WTC11 (cell line): ENCODE measurements at regions not wholly inside any gene's neighbourhood (a gene's known extent, or its start where the extent isn't known, plus 50 kb on each side); places are given as distances from the start of the nearest gene placed in this dataset.

Experiments used
- CTCF ChIP-seq: fragments of 200-600 bp; IDR thresholded peaks from 2 replicates; pipeline ENCODE4 v1.8.0; 2022; ENCODE audit warnings: antibody characterized with exemption
- MAX ChIP-seq: sonication (generic); formaldehyde crosslinking; IDR thresholded peaks from 2 replicates; pipeline ENCODE4 v1.8.0; 2022; ENCODE audit warnings: mild to moderate bottlenecking, missing genetic modification reagents
- MXD4 ChIP-seq: fragments of 250-450 bp; sonication (Bioruptor Pico); IDR thresholded peaks from 2 replicates; pipeline ENCODE4 v1.8.0; 2021; ENCODE audit warnings: mild to moderate bottlenecking, moderate library complexity, borderline replicate concordance
- NFYB ChIP-seq: sonication (generic); formaldehyde crosslinking; conservative IDR thresholded peaks from 2 replicates; pipeline ENCODE4 v1.8.0; 2022; ENCODE audit warnings: low read depth, missing genetic modification reagents
- NR1H2 ChIP-seq: sonication (generic); formaldehyde crosslinking; IDR thresholded peaks from 2 replicates; pipeline ENCODE4 v1.9.0; 2021; ENCODE audit warnings: mild to moderate bottlenecking, moderate library complexity, missing genetic modification reagents
- NR2C2 ChIP-seq: sonication (generic); formaldehyde crosslinking; IDR thresholded peaks from 2 replicates; pipeline ENCODE4 v1.8.0; 2022; ENCODE audit warnings: mild to moderate bottlenecking, missing genetic modification reagents
- TCF7 ChIP-seq: sonication (generic); formaldehyde crosslinking; IDR thresholded peaks from 2 replicates; pipeline ENCODE4 v1.8.0; 2022; ENCODE audit warnings: mild to moderate bottlenecking, low read depth, missing genetic modification reagents, moderate library complexity
- TEAD4 ChIP-seq: sonication (generic); formaldehyde crosslinking; IDR thresholded peaks from 2 replicates; pipeline ENCODE4 v1.8.0; 2022; ENCODE audit warnings: mild to moderate bottlenecking, missing genetic modification reagents
- ZNF423 ChIP-seq: fragments of 250-450 bp; sonication (Bioruptor Pico); IDR thresholded peaks from 2 replicates; pipeline ENCODE4 v2.1.2; 2022; ENCODE audit warnings: mild to moderate bottlenecking, moderate library complexity
- ZNF532 ChIP-seq: fragments of 250-450 bp; sonication (Bioruptor Pico); IDR thresholded peaks from 2 replicates; pipeline ENCODE4 v1.9.0; 2021; ENCODE audit warnings: mild to moderate bottlenecking, borderline replicate concordance
- TF ChIP-seq, protein P1 (sequence below): sonication (generic); formaldehyde crosslinking; conservative IDR thresholded peaks from 2 replicates; pipeline ENCODE4 v1.8.1; 2022; ENCODE audit warnings: mild to moderate bottlenecking, missing genetic modification reagents
- TF ChIP-seq, protein P2 (sequence below): sonication (generic); formaldehyde crosslinking; IDR thresholded peaks from 2 replicates; pipeline ENCODE4 v1.8.0; 2022; ENCODE audit warnings: mild to moderate bottlenecking, missing genetic modification reagents
- TF ChIP-seq, protein P3 (sequence below): fragments of 250-450 bp; sonication (Bioruptor Pico); IDR thresholded peaks from 2 replicates; pipeline ENCODE4 v2.1.2; 2022; ENCODE audit warnings: mild to moderate bottlenecking, moderate library complexity

DNA sequence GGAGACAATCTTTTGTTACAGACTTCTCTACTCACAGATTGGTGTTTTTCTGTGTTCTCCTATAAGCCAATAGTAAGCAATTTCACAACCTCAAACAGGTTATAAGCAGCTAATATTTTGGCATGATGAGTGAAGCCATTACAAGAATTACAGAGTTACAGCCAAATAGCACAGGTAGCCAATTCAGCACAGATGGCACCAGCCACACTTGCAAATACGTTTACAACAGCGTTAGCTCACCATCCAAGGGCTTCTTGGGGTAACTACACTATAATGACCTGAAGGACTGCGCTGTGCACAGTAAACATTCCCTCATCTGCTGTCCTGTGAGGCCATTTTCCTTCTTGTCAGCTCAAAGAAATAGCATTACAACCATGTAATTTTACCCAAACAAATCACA, 428.6 kb downstream of the TCERG1L start:
- TF ChIP-seq CTCF, result no peak
- no peak for TF ChIP-seq ZNF423 (CRISPR knock-in tag)
- no peak for TF ChIP-seq NFYB (CRISPR knock-in tag)
- TF ChIP-seq, protein P1, sequence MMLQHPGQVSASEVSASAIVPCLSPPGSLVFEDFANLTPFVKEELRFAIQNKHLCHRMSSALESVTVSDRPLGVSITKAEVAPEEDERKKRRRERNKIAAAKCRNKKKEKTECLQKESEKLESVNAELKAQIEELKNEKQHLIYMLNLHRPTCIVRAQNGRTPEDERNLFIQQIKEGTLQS (CRISPR knock-in tag), result no peak
- TF ChIP-seq, protein P2, sequence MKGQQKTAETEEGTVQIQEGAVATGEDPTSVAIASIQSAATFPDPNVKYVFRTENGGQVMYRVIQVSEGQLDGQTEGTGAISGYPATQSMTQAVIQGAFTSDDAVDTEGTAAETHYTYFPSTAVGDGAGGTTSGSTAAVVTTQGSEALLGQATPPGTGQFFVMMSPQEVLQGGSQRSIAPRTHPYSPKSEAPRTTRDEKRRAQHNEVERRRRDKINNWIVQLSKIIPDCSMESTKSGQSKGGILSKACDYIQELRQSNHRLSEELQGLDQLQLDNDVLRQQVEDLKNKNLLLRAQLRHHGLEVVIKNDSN (CRISPR knock-in tag), result no peak
- TF ChIP-seq MAX (CRISPR knock-in tag), result no peak
- no peak for TF ChIP-seq NR1H2
- no peak for TF ChIP-seq TCF7 (CRISPR knock-in tag)
- TF ChIP-seq MXD4, result no peak
- TF ChIP-seq, protein P3, sequence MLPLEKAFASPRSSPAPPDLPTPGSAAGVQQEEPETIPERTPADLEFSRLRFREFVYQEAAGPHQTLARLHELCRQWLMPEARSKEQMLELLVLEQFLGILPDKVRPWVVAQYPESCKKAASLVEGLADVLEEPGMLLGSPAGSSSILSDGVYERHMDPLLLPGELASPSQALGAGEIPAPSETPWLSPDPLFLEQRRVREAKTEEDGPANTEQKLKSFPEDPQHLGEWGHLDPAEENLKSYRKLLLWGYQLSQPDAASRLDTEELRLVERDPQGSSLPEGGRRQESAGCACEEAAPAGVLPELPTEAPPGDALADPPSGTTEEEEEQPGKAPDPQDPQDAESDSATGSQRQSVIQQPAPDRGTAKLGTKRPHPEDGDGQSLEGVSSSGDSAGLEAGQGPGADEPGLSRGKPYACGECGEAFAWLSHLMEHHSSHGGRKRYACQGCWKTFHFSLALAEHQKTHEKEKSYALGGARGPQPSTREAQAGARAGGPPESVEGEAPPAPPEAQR (CRISPR knock-in tag), result no peak
- no peak for TF ChIP-seq TEAD4 (CRISPR knock-in tag)
- no peak for TF ChIP-seq ZNF532 (CRISPR knock-in tag)
- TF ChIP-seq NR2C2 (CRISPR knock-in tag), result no peak
